ENCODE measurements at regions not wholly inside any gene's neighbourhood (a gene's known extent, or its start where the extent isn't known, plus 50 kb on each side); places are given as distances from the start of the nearest gene placed in this dataset.

- Histone ChIP-seq H4K20me1 (ENCODE audit: insufficient read depth, poor library complexity, severe bottlenecking) (no peaks in the 10 kb centered on the region), H3K36me3 (replicated peaks; ENCODE audit: insufficient read depth, low read depth) (no peaks in the 10 kb centered on the region), H3K27ac (no peak overlapping the region), H3K9me3 (ENCODE audit: low read depth) (no peaks in the 10 kb centered on the region), H2AFZ (no peak overlapping the region), H3K79me2 (no peaks in the 10 kb centered on the region), H3K4me3 (no peak overlapping the region), H3K4me2 (no peak overlapping the region), H3K27me3 (peaks cover 11% of the 10 kb centered on the region), H3K9me2 (replicated peaks; ENCODE audit: insufficient read depth) (no peaks in the 10 kb centered on the region), H3K4me1 (ENCODE audit: insufficient read depth) (no peaks in the 10 kb centered on the region)
- WGBS (ENCODE audit: low lambda C conversion rate, missing lambda C conversion rate): 82% methylated on average over 6 of the region's 6 CpGs
- DNase-seq (ENCODE audit: low spot score): no peak
- TF ChIP-seq EZH2 (IDR thresholded peaks at IDR 0.05; ENCODE audit: borderline replicate concordance): no peak
- TF ChIP-seq CTCF (IDR thresholded peaks at IDR 0.05; ENCODE audit: poor library complexity): no peak
- no peak for TF ChIP-seq EZH2phosphoT487 (IDR thresholded peaks at IDR 0.05; ENCODE audit: low read depth, severe bottlenecking, unreplicated experiment)
These were observed 255.8 kb downstream of the CYP26B1 start for GRCh38 chr2:71891719-71892422.

GRCh38 chr2:71891155-71891554, 256.5 kb downstream of the CYP26B1 start:
- WGBS (ENCODE audit: low lambda C conversion rate, missing lambda C conversion rate): 85% methylated on average over 5 of the region's 5 CpGs
- no peaks in the 10 kb centered on the region for H3K9me2 ChIP-seq (replicated peaks; ENCODE audit: insufficient read depth)

GRCh38 chr2:71889759-71890684, 257.6 kb downstream of the CYP26B1 start:
- Histone ChIP-seq H3K4me1 (ENCODE audit: insufficient read depth) (no peaks in the 10 kb centered on the region), H3K27ac (no peak overlapping the region), H3K27me3 (peaks cover 11% of the 10 kb centered on the region), H2AFZ (no peak overlapping the region), H3K36me3 (replicated peaks; ENCODE audit: insufficient read depth, low read depth) (no peaks in the 10 kb centered on the region), H3K4me3 (no peak overlapping the region), H3K79me2 (no peaks in the 10 kb centered on the region), H3K4me2 (no peak overlapping the region), H4K20me1 (ENCODE audit: insufficient read depth, poor library complexity, severe bottlenecking) (no peaks in the 10 kb centered on the region), H3K9me3 (ENCODE audit: low read depth) (no peaks in the 10 kb centered on the region), H3K9me2 (replicated peaks; ENCODE audit: insufficient read depth) (no peaks in the 10 kb centered on the region)
- no peak for TF ChIP-seq CTCF (IDR thresholded peaks at IDR 0.05; ENCODE audit: poor library complexity)
- no peak for TF ChIP-seq EZH2 (IDR thresholded peaks at IDR 0.05; ENCODE audit: borderline replicate concordance)
- no peak for TF ChIP-seq EZH2phosphoT487 (IDR thresholded peaks at IDR 0.05; ENCODE audit: low read depth, severe bottlenecking, unreplicated experiment)
- WGBS (ENCODE audit: low lambda C conversion rate, missing lambda C conversion rate): 85% methylated on average over 5 of the region's 5 CpGs
- no peak for DNase-seq (ENCODE audit: low spot score)

More at GRCh38 chr2:71891155-71891554, 256.5 kb downstream of the CYP26B1 start:
- Histone ChIP-seq H3K4me1 (ENCODE audit: insufficient read depth) (no peaks in the 10 kb centered on the region), H2AFZ (no peak overlapping the region), H3K36me3 (replicated peaks; ENCODE audit: insufficient read depth, low read depth) (no peaks in the 10 kb centered on the region), H3K9me3 (ENCODE audit: low read depth) (no peaks in the 10 kb centered on the region), H3K27ac (no peak overlapping the region), H3K79me2 (no peaks in the 10 kb centered on the region), H4K20me1 (ENCODE audit: insufficient read depth, poor library complexity, severe bottlenecking) (no peaks in the 10 kb centered on the region), H3K4me2 (no peak overlapping the region), H3K4me3 (no peak overlapping the region), H3K27me3 (peaks cover 11% of the 10 kb centered on the region)
- DNase-seq (ENCODE audit: low spot score): no peak
- TF ChIP-seq EZH2phosphoT487 (IDR thresholded peaks at IDR 0.05; ENCODE audit: low read depth, severe bottlenecking, unreplicated experiment) (no peak), CTCF (IDR thresholded peaks at IDR 0.05; ENCODE audit: poor library complexity) (no peak), EZH2 (IDR thresholded peaks at IDR 0.05; ENCODE audit: borderline replicate concordance) (no peak)

All from hepatocyte (in vitro differentiated cells).